HG02852 (cell line): ENCODE measurements at regions not wholly inside any gene's neighbourhood (a gene's known extent, or its start where the extent isn't known, plus 50 kb on each side); places are given as distances from the start of the nearest gene placed in this dataset.
A peak's percentile ranks its signal among the peaks of the same experiment; 100 is the strongest.

ENCODE experiments used
- ATAC-seq: cut with Tn5 transposase; IDR thresholded peaks from one replicate; pipeline ENCODE4 v1.9.1; 2021; ENCODE audit warnings: mild to moderate bottlenecking, moderate library complexity; ENCODE audit not compliant: unreplicated experiment

- no peak for ATAC-seq
These were observed 316.4 kb upstream of the TUSC1 start for GRCh38 chr9:25994605-25995004.

DNA sequence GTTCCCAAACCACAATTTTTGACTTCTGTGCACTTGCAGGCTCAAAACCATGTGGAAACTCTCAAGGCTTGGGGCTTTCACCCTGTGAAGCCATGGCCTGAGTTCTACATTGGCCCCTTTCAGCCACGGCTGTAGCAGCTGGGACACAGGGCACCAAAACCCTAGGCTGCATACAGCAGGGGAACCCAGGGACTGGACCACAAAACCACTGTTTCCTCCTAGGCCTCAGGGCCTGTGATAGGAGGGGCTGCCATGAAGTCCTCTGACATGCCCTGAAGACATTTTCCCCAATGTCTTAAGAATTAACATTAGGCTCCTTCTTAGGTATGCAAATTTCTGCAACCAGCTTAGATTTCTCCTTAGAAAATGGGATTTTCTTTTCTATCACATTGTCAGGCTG is 312.1 kb upstream of the TUSC1 start:
- ATAC-seq = no peak

DNA sequence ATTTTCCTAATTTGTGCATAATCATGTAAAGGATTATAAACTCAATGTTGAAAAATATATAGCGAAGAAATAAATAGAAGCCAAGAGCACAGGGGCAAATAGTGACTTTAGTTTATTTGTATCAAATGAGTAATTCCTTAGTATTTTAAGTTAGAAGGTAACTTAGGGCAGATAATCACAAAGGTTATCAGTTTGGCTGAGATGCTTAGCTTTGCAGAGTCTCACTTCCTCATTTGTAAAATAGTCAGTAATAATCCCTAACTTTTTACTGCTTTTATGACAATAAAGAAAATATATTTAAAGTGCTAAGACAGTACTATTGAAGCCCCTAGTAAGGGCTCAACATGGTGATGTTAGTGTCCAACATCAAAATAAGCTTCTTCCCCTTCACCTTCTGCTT is 297.4 kb upstream of the TUSC1 start:
- no peak for ATAC-seq

- ATAC-seq = peak; percentile 72
These were observed 286.0 kb upstream of the TUSC1 start for GRCh38 chr9:25964239-25964638.

- ATAC-seq = no peak
These were observed 281.9 kb upstream of the TUSC1 start for GRCh38 chr9:25960178-25960577.

DNA sequence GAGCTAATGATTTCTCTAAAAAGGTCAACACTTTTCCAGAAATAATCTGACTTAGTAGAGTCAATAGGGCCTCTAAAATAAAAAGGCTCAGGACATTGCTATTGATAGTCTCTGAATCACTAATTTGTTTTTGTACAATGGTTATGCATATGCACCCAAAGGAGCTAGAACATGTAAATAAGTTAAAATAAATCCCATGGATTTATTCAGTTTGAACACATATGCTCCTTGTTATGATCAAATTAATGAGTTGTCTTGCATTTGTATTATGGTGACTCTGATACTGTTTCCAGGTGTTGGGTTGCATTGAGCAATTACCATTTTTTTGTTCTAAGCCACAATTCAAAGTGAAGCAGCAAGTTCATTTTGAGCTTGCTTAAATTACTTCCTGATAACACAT is 276.0 kb upstream of the TUSC1 start:
- no peak for ATAC-seq

GRCh38 chr9:25948182-25948581 is 269.9 kb upstream of the TUSC1 start:
- no peak for ATAC-seq

GRCh38 chr9:25939126-25939525 is 260.9 kb upstream of the TUSC1 start:
- ATAC-seq = no peak

- no peak for ATAC-seq
These were observed 257.8 kb upstream of the TUSC1 start for GRCh38 chr9:25936031-25936430.

DNA sequence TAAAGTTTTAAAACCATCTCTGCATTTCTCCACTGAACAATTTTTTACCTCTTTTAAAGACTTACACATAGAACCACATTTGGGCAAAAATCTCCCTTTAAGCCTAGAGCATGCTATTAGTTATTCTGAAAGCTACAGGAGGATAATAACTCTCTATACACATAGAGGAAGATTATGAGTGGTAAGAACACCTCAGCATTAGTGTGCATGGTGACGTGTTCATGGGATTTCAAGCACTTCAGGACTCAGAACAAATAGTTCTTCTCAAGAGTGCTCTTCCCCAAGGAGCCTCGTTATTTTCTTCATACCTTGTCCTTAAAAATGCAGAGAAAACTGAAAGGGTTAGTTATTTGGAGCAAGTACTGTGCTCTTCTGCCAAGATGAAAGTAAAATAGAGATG is 256.9 kb upstream of the TUSC1 start:
- ATAC-seq = no peak

DNA sequence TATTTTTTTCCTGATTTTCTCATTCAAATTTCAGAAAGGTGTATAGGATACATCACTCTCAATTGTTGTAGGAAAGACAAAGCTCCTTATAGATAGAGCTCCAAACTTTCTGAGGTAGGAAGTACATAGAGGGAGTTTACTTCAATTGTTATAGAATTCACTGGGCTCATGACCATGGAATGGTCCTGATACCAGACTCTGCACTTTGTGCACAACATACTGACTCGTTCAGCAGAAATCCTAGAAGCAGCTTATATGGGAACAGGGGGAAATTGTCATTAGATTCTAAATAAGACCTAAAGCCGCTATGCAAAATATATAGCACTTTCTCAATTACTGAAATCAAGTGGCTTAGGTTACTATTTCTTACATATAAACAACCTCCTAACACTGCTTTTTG is 240.5 kb upstream of the TUSC1 start:
- no peak for ATAC-seq

DNA sequence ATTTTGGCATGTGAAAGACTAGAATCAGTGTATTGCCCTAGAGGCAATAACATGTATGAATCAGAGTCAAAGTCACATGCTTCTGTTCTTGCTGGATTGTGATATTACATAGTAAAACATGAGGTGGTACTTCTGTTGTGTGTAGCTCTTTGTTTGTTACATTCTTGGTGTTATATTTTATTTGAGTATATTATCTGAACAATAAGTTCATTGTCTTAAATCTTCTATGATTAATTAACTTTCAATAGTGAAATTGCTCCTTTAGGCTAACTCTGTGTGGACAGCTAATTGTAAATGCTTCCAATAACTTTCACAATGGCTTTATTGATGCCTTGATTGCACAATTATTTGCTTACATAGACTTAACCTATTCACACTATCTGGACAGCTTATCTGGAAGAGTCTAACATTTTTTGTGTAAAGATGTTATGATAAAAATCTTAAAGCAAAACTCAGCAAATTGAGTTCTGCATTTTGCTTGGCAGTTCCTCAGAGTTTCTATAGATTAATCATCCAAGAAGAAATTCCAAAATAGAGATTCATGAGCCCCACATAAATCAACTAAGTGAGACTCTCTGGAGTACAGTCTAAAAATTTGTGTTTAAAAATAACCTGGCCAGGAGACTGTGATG is 239.6 kb upstream of the TUSC1 start:
- ATAC-seq = no peak

- no peak for ATAC-seq
These were observed 235.6 kb upstream of the TUSC1 start for GRCh38 chr9:25913806-25914205.

GRCh38 chr9:25904701-25905100 is 226.5 kb upstream of the TUSC1 start:
- no peak for ATAC-seq

- ATAC-seq = no peak
These were observed 213.3 kb upstream of the TUSC1 start for GRCh38 chr9:25891527-25891926.

- no peak for ATAC-seq
These were observed 211.4 kb upstream of the TUSC1 start for GRCh38 chr9:25889661-25890060.

DNA sequence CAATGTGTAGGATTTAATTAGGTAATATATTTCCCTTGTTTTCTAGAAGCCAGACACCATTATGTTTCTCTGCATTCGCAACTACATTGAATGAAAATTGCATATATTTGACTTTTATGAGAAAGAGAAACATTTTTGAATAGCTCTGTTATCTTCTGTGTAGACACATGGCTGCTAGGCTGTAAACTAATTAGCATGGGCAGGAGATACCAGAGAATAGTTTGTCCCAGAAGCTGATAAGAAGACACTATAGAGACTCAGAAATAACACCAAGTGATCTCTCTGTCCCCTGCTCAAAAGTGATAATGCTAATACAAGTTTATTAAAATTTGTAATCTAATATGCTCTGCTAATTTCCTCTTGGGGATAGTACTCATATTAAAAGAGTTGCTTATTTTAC is 198.0 kb upstream of the TUSC1 start:
- ATAC-seq = no peak

GRCh38 chr9:25864509-25864908 is 186.3 kb upstream of the TUSC1 start:
- ATAC-seq = no peak

- no peak for ATAC-seq
These were observed 183.2 kb upstream of the TUSC1 start for GRCh38 chr9:25861421-25861820.

DNA sequence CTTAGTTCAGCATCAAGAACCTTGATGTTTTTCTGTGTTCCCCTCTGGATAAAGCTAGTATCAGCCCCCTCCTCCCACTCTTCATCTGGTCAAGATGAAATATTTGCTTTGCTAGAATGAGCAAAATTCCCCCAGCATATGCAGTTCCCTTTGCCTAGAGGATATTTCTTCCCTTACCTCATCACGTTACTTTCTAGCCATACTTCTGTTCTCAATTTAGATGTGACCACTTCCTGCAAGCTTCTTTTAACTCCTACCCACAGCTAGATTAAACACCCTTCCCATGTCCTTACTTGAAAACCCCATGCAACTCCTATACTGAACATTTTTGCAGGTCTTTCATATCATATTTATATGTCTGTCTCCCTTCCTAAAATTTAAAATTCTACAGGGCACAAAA is 178.9 kb upstream of the TUSC1 start:
- ATAC-seq = no peak

DNA sequence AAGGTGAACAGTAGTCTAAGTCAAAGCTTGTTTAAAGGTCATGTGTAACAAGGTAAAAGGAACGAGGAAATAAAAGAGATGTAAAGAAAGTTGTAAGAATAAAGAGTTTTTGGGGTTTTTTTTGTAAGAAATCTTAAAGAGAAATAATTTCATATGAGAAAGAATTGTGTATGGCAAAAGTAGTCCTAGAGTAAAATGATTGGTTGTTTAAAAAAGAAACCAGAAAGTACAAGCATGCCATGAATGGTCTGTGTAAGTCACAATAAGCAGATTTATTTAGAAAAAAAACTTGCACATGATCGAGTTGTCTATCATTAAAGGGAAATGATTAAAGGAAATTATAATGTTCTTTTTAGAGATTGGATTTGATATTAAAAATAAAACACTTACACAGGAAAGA is 172.6 kb upstream of the TUSC1 start:
- no peak for ATAC-seq

DNA sequence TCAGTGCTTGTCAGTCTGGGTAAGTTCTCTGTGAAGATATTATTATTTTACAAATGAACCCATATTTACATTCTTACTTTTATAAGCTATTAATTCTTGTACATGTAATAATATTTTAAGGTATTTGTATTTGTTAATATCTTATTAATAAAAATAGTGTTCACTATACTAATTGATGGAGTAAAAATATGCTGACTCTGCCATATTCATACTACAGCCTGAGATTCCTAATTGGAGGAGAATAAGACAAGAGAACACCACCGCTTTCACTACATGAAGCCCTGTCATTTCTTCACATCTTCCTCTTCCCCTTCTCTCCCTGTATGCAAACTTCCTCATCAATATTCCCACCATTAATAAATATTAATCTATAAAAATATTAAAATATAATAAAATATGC is 167.6 kb upstream of the TUSC1 start:
- no peak for ATAC-seq

GRCh38 chr9:25830381-25830780 is 152.1 kb upstream of the TUSC1 start:
- no peak for ATAC-seq

DNA sequence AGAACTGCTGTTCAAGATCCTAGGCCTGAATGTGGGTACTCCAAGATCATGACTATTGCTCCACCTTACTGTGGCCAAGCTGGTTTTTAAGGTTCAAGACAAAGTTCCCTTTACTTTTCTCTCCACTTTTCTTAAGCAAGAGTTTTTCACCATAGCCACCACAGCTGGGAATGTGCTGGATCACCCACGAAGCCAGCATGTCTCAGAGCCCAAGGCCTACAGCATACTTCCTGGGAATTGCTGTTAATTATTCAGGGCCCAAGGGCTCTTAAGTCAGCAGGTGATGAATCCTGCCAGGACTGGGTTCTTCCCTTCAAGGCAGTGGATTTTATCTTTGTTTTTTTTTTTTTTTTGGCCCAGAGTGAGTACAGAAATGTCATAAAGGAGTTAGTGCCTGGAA is 149.4 kb upstream of the TUSC1 start:
- ATAC-seq = no peak
